HEK293 (cell line): ENCODE measurements at regions not wholly inside any gene's neighbourhood (a gene's known extent, or its start where the extent isn't known, plus 50 kb on each side); places are given as distances from the start of the nearest gene placed in this dataset.

Experiments
- BCL11A ChIP-seq: fragments of 450-650 bp; formaldehyde crosslinking; IDR thresholded peaks from 2 replicates; pipeline ENCODE4 v1.5.1; 2016; ENCODE audit warnings: low read depth, missing biosample characterization, missing genetic modification characterization
- IKZF3 ChIP-seq: fragments of 450-650 bp; IDR thresholded peaks from 2 replicates; pipeline ENCODE4 v1.5.0; 2018; ENCODE audit warnings: missing biosample characterization, mild to moderate bottlenecking, missing genetic modification characterization, moderate library complexity
- KLF10 ChIP-seq: fragments of 450-650 bp; IDR thresholded peaks from 2 replicates; pipeline ENCODE4 v1.5.1; 2018; ENCODE audit warnings: missing biosample characterization, mild to moderate bottlenecking, missing genetic modification characterization
- SALL2 ChIP-seq: fragments of 450-650 bp; formaldehyde crosslinking; IDR thresholded peaks from 2 replicates; pipeline ENCODE4 v1.5.0; 2017; ENCODE audit warnings: missing biosample characterization, mild to moderate bottlenecking, missing genetic modification characterization, borderline replicate concordance
- TRIM28 ChIP-seq: IDR thresholded peaks from 2 replicates; pipeline ENCODE4 v1.6.1; 2011; ENCODE audit warnings: low read length, control low read depth, borderline replicate concordance
- YY2 ChIP-seq: fragments of 450-650 bp; formaldehyde crosslinking; IDR thresholded peaks from 2 replicates; pipeline ENCODE4 v1.5.1; 2016; ENCODE audit warnings: missing biosample characterization, missing genetic modification characterization
- ZNF114 ChIP-seq: fragments of 450-650 bp; formaldehyde crosslinking; IDR thresholded peaks from 2 replicates; pipeline ENCODE4 v1.5.0; 2017; ENCODE audit warnings: missing biosample characterization, missing genetic modification characterization
- ZNF146 ChIP-seq: fragments of 450-650 bp; formaldehyde crosslinking; IDR thresholded peaks from 2 replicates; pipeline ENCODE4 v1.5.1; 2016; ENCODE audit warnings: missing biosample characterization, missing genetic modification characterization
- ZNF155 ChIP-seq: fragments of 450-650 bp; formaldehyde crosslinking; IDR thresholded peaks from 2 replicates; pipeline ENCODE4 v1.5.1; 2016; ENCODE audit warnings: missing biosample characterization, missing genetic modification characterization
- ZNF175 ChIP-seq: fragments of 450-650 bp; formaldehyde crosslinking; IDR thresholded peaks from 2 replicates; pipeline ENCODE4 v1.5.1; 2016; ENCODE audit warnings: missing biosample characterization, missing genetic modification characterization
- ZNF2 ChIP-seq: fragments of 450-650 bp; formaldehyde crosslinking; IDR thresholded peaks from 2 replicates; pipeline ENCODE4 v1.5.1; 2016; ENCODE audit warnings: missing biosample characterization, missing genetic modification characterization
- ZNF239 ChIP-seq: fragments of 450-650 bp; formaldehyde crosslinking; IDR thresholded peaks from 2 replicates; pipeline ENCODE4 v1.5.1; 2016; ENCODE audit warnings: missing biosample characterization, missing genetic modification characterization
- ZNF510 ChIP-seq: fragments of 450-650 bp; formaldehyde crosslinking; IDR thresholded peaks from 2 replicates; pipeline ENCODE4 v1.5.1; 2018; ENCODE audit warnings: mild to moderate bottlenecking, missing genetic modification characterization, missing biosample characterization; ENCODE audit not compliant: insufficient replicate concordance
- ZNF521 ChIP-seq: fragments of 450-650 bp; formaldehyde crosslinking; IDR thresholded peaks from 2 replicates; pipeline ENCODE4 v1.5.1; 2017; ENCODE audit warnings: missing biosample characterization, mild to moderate bottlenecking, missing genetic modification characterization
- ZNF529 ChIP-seq: fragments of 450-650 bp; formaldehyde crosslinking; IDR thresholded peaks from 2 replicates; pipeline ENCODE4 v1.5.1; 2017; ENCODE audit warnings: missing genetic modification characterization, missing biosample characterization; ENCODE audit not compliant: insufficient replicate concordance
- ZNF596 ChIP-seq: fragments of 450-650 bp; IDR thresholded peaks from 2 replicates; pipeline ENCODE4 v1.5.0; 2018; ENCODE audit warnings: missing biosample characterization, mild to moderate bottlenecking, missing genetic modification characterization, moderate library complexity
- ZNF610 ChIP-seq: fragments of 450-650 bp; formaldehyde crosslinking; IDR thresholded peaks from 2 replicates; pipeline ENCODE4 v1.5.1; 2016; ENCODE audit warnings: missing biosample characterization, missing genetic modification characterization, borderline replicate concordance
- ZNF621 ChIP-seq: fragments of 450-650 bp; formaldehyde crosslinking; IDR thresholded peaks from 2 replicates; pipeline ENCODE4 v1.5.1; 2017; ENCODE audit warnings: missing biosample characterization, missing genetic modification characterization
- ZNF677 ChIP-seq: fragments of 450-650 bp; IDR thresholded peaks from 2 replicates; pipeline ENCODE4 v1.5.0; 2018; ENCODE audit warnings: missing biosample characterization, mild to moderate bottlenecking, missing genetic modification characterization, moderate library complexity
- ZNF701 ChIP-seq: fragments of 450-650 bp; formaldehyde crosslinking; IDR thresholded peaks from 2 replicates; pipeline ENCODE4 v1.5.1; 2016; ENCODE audit warnings: missing biosample characterization, missing genetic modification characterization
- ZNF768 ChIP-seq: fragments of 450-650 bp; formaldehyde crosslinking; IDR thresholded peaks from 2 replicates; pipeline ENCODE4 v1.5.1; 2018; ENCODE audit warnings: missing biosample characterization, mild to moderate bottlenecking, missing genetic modification characterization
- ZNF777 ChIP-seq: fragments of 450-650 bp; formaldehyde crosslinking; IDR thresholded peaks from 2 replicates; pipeline ENCODE4 v1.5.1; 2017; ENCODE audit warnings: missing biosample characterization, missing genetic modification characterization, borderline replicate concordance
- TF ChIP-seq, protein P1 (sequence below): fragments of 450-650 bp; formaldehyde crosslinking; IDR thresholded peaks from 2 replicates; pipeline ENCODE4 v1.5.1; 2016; ENCODE audit warnings: missing biosample characterization, missing genetic modification characterization
- TF ChIP-seq, protein P2 (sequence below): fragments of 450-650 bp; formaldehyde crosslinking; IDR thresholded peaks from 2 replicates; pipeline ENCODE4 v1.5.1; 2016; ENCODE audit warnings: missing biosample characterization, missing genetic modification characterization
- TF ChIP-seq, protein P3 (sequence below): fragments of 450-650 bp; formaldehyde crosslinking; IDR thresholded peaks from 2 replicates; pipeline ENCODE4 v1.5.1; 2016; ENCODE audit warnings: missing biosample characterization, missing genetic modification characterization
- TF ChIP-seq, protein P4 (sequence below): fragments of 450-650 bp; formaldehyde crosslinking; IDR thresholded peaks from 2 replicates; pipeline ENCODE4 v1.5.1; 2017; ENCODE audit warnings: missing biosample characterization, mild to moderate bottlenecking, missing genetic modification characterization, moderate library complexity
- TF ChIP-seq, protein P5 (sequence below): fragments of 450-650 bp; formaldehyde crosslinking; IDR thresholded peaks from 2 replicates; pipeline ENCODE4 v1.5.1; 2016; ENCODE audit warnings: missing biosample characterization, missing genetic modification characterization, low read depth
- TF ChIP-seq, protein P6 (sequence below): fragments of 450-650 bp; formaldehyde crosslinking; IDR thresholded peaks from 2 replicates; pipeline ENCODE4 v1.5.1; 2017; ENCODE audit warnings: missing biosample characterization, missing genetic modification characterization

DNA sequence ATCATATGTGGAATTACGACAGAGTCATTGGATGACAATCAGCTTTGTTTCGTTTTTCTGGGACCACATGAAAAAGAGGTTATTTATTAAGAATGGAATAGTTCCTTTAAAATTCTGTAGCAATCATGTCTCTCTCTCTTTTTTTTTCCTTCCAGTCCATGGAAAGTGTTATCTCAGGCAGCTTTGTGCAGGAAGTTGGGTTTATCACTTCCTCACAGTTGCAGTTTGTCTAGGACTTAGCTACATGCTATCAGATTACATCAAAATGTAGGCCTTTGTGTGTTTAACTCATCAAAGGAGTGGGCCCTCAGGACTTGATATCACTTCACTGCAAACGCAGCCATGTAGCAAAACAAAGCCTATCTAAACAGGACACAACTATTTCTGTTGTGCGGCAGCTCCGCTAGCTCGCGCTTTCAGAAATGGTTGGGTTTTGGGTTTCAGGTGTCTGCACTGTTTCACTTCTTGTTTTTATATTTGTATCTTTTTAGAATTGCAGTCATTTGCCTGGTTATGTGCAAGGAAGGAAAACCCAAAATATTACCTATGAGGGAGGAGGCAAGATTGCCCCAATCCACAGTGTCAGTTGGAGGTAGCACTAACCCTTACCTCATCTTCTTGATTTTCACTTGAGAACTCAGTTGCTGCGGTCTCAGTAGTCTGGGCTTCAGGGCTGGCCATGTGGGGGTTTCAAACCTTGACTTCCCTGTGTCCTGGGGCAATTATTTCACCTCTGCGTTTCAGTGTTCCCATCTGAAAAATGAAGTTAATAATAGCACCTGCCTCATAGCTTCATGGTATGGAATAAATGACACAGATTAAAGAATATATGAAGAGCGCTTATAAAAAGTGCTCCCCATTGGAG lies 66.7 kb downstream of the HHEX start (continued):
- TF ChIP-seq, protein P1, sequence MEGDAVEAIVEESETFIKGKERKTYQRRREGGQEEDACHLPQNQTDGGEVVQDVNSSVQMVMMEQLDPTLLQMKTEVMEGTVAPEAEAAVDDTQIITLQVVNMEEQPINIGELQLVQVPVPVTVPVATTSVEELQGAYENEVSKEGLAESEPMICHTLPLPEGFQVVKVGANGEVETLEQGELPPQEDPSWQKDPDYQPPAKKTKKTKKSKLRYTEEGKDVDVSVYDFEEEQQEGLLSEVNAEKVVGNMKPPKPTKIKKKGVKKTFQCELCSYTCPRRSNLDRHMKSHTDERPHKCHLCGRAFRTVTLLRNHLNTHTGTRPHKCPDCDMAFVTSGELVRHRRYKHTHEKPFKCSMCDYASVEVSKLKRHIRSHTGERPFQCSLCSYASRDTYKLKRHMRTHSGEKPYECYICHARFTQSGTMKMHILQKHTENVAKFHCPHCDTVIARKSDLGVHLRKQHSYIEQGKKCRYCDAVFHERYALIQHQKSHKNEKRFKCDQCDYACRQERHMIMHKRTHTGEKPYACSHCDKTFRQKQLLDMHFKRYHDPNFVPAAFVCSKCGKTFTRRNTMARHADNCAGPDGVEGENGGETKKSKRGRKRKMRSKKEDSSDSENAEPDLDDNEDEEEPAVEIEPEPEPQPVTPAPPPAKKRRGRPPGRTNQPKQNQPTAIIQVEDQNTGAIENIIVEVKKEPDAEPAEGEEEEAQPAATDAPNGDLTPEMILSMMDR (tag by site-specific recombination): no peak
- TF ChIP-seq ZNF596 (tag by site-specific recombination): peak; percentile 69
- TF ChIP-seq ZNF701 (tag by site-specific recombination): no peak
- no peak for TF ChIP-seq ZNF146 (tag by site-specific recombination)
- TF ChIP-seq ZNF621 (tag by site-specific recombination): no peak
- no peak for TF ChIP-seq YY2 (tag by site-specific recombination)
- TF ChIP-seq ZNF2: peak; percentile 85
- no peak for TF ChIP-seq ZNF610
- TF ChIP-seq ZNF510 (tag by site-specific recombination): no peak
- TF ChIP-seq, protein P2, sequence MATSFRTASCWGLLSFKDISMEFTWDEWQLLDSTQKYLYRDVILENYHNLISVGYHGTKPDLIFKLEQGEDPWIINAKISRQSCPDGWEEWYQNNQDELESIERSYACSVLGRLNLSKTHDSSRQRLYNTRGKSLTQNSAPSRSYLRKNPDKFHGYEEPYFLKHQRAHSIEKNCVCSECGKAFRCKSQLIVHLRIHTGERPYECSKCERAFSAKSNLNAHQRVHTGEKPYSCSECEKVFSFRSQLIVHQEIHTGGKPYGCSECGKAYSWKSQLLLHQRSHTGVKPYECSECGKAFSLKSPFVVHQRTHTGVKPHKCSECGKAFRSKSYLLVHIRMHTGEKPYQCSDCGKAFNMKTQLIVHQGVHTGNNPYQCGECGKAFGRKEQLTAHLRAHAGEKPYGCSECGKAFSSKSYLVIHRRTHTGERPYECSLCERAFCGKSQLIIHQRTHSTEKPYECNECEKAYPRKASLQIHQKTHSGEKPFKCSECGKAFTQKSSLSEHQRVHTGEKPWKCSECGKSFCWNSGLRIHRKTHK: no peak
- TF ChIP-seq, protein P3, sequence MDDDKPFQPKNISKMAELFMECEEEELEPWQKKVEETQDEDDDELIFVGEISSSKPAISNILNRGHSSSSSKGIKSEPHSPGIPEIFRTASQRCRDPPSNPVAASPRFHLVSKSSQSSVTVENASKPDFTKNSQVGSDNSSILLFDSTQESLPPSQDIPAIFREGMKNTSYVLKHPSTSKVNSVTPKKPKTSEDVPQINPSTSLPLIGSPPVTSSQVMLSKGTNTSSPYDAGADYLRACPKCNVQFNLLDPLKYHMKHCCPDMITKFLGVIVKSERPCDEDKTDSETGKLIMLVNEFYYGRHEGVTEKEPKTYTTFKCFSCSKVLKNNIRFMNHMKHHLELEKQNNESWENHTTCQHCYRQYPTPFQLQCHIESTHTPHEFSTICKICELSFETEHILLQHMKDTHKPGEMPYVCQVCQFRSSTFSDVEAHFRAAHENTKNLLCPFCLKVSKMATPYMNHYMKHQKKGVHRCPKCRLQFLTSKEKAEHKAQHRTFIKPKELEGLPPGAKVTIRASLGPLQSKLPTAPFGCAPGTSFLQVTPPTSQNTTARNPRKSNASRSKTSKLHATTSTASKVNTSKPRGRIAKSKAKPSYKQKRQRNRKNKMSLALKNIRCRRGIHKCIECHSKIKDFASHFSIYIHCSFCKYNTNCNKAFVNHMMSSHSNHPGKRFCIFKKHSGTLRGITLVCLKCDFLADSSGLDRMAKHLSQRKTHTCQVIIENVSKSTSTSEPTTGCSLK (tag by site-specific recombination): no peak
- TF ChIP-seq ZNF768 (tag by site-specific recombination): no peak
- TF ChIP-seq SALL2 (tag by site-specific recombination): no peak
- no peak for TF ChIP-seq KLF10
- no peak for TF ChIP-seq ZNF521 (tag by site-specific recombination)
- TF ChIP-seq ZNF239 (tag by site-specific recombination): no peak
- TF ChIP-seq, protein P4, sequence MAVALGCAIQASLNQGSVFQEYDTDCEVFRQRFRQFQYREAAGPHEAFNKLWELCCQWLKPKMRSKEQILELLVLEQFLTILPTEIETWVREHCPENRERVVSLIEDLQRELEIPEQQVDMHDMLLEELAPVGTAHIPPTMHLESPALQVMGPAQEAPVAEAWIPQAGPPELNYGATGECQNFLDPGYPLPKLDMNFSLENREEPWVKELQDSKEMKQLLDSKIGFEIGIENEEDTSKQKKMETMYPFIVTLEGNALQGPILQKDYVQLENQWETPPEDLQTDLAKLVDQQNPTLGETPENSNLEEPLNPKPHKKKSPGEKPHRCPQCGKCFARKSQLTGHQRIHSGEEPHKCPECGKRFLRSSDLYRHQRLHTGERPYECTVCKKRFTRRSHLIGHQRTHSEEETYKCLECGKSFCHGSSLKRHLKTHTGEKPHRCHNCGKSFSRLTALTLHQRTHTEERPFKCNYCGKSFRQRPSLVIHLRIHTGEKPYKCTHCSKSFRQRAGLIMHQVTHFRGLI (tag by site-specific recombination): no peak
- TF ChIP-seq, protein P5, sequence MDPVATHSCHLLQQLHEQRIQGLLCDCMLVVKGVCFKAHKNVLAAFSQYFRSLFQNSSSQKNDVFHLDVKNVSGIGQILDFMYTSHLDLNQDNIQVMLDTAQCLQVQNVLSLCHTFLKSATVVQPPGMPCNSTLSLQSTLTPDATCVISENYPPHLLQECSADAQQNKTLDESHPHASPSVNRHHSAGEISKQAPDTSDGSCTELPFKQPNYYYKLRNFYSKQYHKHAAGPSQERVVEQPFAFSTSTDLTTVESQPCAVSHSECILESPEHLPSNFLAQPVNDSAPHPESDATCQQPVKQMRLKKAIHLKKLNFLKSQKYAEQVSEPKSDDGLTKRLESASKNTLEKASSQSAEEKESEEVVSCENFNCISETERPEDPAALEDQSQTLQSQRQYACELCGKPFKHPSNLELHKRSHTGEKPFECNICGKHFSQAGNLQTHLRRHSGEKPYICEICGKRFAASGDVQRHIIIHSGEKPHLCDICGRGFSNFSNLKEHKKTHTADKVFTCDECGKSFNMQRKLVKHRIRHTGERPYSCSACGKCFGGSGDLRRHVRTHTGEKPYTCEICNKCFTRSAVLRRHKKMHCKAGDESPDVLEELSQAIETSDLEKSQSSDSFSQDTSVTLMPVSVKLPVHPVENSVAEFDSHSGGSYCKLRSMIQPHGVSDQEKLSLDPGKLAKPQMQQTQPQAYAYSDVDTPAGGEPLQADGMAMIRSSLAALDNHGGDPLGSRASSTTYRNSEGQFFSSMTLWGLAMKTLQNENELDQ (tag by site-specific recombination): no peak
- TF ChIP-seq, protein P6, sequence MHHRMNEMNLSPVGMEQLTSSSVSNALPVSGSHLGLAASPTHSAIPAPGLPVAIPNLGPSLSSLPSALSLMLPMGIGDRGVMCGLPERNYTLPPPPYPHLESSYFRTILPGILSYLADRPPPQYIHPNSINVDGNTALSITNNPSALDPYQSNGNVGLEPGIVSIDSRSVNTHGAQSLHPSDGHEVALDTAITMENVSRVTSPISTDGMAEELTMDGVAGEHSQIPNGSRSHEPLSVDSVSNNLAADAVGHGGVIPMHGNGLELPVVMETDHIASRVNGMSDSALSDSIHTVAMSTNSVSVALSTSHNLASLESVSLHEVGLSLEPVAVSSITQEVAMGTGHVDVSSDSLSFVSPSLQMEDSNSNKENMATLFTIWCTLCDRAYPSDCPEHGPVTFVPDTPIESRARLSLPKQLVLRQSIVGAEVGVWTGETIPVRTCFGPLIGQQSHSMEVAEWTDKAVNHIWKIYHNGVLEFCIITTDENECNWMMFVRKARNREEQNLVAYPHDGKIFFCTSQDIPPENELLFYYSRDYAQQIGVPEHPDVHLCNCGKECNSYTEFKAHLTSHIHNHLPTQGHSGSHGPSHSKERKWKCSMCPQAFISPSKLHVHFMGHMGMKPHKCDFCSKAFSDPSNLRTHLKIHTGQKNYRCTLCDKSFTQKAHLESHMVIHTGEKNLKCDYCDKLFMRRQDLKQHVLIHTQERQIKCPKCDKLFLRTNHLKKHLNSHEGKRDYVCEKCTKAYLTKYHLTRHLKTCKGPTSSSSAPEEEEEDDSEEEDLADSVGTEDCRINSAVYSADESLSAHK (tag by site-specific recombination): peak; percentile 80
- no peak for TF ChIP-seq ZNF777
- peak; percentile 85 for TF ChIP-seq IKZF3
- no peak for TF ChIP-seq ZNF529 (tag by site-specific recombination)
- TF ChIP-seq BCL11A (tag by site-specific recombination): 0 out of 2 replicates have a peak, but pooled peaks have one; percentile 29
- peak; percentile 63; the same call in 1 of the 2 replicates for TF ChIP-seq TRIM28
- TF ChIP-seq ZNF155: no peak
- TF ChIP-seq ZNF175 (tag by site-specific recombination): no peak
- no peak for TF ChIP-seq ZNF114 (tag by site-specific recombination)
- TF ChIP-seq ZNF677: no peak
